Sciatic nerve (tissue), 2 donors: ENCODE measurements at regions not wholly inside any gene's neighbourhood (a gene's known extent, or its start where the extent isn't known, plus 50 kb on each side); places are given as distances from the start of the nearest gene placed in this dataset.
A peak's percentile ranks its signal among the peaks of the same experiment; 100 is the strongest.

ENCODE experiments used
- ATAC-seq: fragments of 200-7000 bp; cut with Tn5 transposase; one replicate; pipeline ENCODE4 v1.9.1; 2020; ENCODE audit warnings: mild to moderate bottlenecking, moderate library complexity
- DNase-seq: peaks from one replicate; pipeline ENCODE4 v3.0.0-alpha.2; 2020; ENCODE audit warnings: low spot score
- intact Hi-C: fragments of 100-400 bp; cut with DNase I; formaldehyde crosslinking; loops from one replicate; pipeline ENCODE4 v1.14.2; 2022
- donor health status: DM: no; HTN: no; CAD: no.
- donor health status: DM: no; HTN: no; CAD: no.

DNA sequence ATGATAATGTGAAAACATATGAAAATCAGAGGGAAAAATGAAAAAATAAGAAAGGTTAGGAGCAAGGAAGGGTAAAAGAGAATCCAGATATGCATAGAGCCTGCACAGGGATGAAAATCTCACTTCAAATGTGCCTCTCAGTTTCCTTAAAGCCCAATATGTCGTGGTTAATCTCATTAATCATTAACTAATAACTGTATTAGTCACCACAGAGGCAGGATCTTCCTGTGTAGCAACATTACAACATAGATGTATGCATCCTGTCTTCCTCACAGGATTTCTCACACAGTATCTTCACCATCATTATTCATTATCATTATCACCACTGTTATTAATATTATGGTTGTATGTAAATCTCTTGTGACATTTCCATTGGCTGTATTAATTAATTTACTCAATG lies 361.2 kb upstream of the SOX11 start:
- DNase-seq (no peak), ATAC-seq (no peak)
- intact Hi-C loops, result no loop called here

- no peak for ATAC-seq
- no peak for DNase-seq
- intact Hi-C loops, result no loop called here
Observed at GRCh38 chr2:5332925-5333324, 359.3 kb upstream of the SOX11 start.

GRCh38 chr2:5339473-5339872 lies 352.7 kb upstream of the SOX11 start:
- DNase-seq, result no peak
- ATAC-seq, result no peak
- intact Hi-C loops, result no loop called here

GRCh38 chr2:5343785-5344335 lies 348.3 kb upstream of the SOX11 start:
- ATAC-seq, result no peak
- no peak for DNase-seq
- intact Hi-C loops, result no loop called here

GRCh38 chr2:5352286-5352685 lies 339.9 kb upstream of the SOX11 start:
- DNase-seq, result no peak
- no peak for ATAC-seq
- intact Hi-C loops, result no loop called here

- ATAC-seq (no peak), DNase-seq (no peak)
- intact Hi-C loops, result no loop called here
Observed at GRCh38 chr2:5353565-5353964, 338.6 kb upstream of the SOX11 start.

DNA sequence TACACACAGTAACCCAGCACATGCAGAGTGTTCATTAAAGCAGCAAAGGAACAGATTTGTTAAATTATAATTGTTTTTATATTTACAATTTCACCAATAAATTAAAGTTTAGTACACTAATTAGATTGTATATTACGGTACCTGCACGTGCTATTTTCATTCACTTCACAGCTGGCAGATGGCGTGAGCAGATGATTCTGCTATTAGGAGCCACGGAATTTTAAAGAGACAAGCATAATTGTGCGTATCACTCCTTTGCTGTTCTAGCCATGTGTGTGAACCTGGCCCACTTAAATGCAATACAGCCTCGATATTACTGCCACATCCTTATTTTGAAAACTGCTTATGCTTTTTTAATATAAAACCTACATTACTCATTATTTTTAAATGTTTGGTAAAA lies 332.8 kb upstream of the SOX11 start:
- no peak for ATAC-seq
- intact Hi-C loops, result no loop called here
- DNase-seq, result no peak

- intact Hi-C loops, result no loop called here
- ATAC-seq, result no peak
Observed at GRCh38 chr2:5360081-5360480, 332.1 kb upstream of the SOX11 start.

DNA sequence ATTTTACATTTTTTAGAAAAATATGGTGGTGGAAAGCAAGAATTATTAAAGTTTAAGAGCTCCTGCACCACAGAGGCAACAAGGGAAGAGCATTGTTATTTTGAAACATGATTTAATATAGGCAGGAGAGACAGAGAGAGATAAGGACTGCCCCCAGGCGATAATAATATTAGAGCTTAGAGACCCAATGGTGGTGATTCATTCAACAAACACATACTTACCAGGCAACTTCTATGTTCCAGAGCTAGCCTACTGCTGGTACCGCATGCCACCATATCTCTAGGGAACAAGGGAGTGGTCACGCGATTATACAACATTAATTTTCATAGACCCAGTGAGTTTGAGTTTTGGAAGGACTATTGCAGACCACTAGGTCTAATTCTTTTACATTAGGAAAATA lies 327.8 kb upstream of the SOX11 start:
- intact Hi-C loops, result no loop called here
- no peak for ATAC-seq

More at GRCh38 chr2:5360081-5360480, 332.1 kb upstream of the SOX11 start:
- no peak for DNase-seq

GRCh38 chr2:5365871-5366461 lies 326.2 kb upstream of the SOX11 start:
- ATAC-seq (peak; percentile 63), DNase-seq (peak; percentile 77)
- intact Hi-C loops, result no loop called here

More for the DNA sequence above, 327.8 kb upstream of the SOX11 start:
- DNase-seq, result no peak

DNA sequence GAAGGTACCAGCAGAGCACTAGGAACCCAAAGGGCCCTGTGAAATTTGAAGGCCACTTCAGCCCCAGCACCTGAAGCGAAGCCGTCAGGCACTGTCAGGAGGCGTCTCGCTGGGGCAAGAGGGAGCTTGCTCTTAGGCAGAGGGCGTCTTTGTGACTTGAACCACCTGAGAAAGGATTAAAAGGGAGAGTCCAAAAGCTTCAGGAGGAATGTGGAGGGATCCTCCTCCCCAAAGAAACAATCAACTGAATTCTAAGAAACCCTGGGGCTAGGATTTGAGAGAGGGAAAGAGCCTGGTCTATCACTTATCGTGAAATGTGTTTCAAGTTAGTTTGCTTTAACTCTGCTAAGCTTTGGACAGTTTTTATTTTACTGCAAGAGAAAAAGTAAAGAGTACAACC lies 324.9 kb upstream of the SOX11 start:
- intact Hi-C loops, result no loop called here
- ATAC-seq (no peak), DNase-seq (no peak)

DNA sequence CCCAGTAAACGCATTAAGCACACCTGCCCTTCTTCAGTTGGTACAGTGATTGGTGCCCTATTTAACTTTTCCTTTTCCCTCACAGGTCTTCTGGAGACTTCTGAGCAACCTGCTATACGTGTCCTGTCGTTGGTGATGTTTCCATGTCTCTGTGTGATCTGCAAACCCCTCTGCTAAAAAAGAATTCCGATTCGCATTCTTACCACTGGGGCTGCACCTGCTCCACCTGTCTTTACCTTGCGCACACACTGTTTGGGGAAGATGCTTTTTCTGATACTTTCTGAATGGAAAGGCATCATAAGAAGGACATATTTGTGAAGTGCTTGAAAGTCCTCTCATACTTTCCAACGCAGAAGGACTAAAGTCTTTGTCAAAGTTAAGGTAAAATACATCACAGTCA lies 323.9 kb upstream of the SOX11 start:
- ATAC-seq, result no peak
- intact Hi-C loops, result no loop called here
- no peak for DNase-seq

- DNase-seq (no peak), ATAC-seq (no peak)
- intact Hi-C loops, result no loop called here
Observed at GRCh38 chr2:5369510-5369909, 322.7 kb upstream of the SOX11 start.

- DNase-seq (no peak), ATAC-seq (no peak)
- intact Hi-C loops, result no loop called here
Observed at GRCh38 chr2:5370158-5370557, 322.0 kb upstream of the SOX11 start.

DNA sequence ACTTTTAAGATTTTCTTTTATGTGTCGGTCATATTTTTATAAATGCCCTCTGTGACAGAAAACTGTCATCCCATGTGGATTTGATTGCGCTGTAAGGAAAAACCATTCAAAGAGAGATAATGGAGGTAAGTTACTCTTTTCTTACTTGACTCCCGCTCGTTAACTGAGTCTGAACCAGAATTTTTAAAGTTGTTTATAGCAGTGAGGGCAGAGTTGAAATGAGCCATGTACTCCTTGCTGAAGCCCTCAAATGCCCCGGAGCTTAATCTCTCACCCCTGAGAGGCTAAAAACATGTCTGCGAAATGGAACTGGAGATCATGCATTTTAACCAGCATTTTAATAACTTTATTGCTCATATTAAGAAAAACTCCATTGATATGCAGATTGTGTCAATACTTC lies 320.0 kb upstream of the SOX11 start:
- DNase-seq, result no peak
- ATAC-seq, result no peak
- intact Hi-C loops, result no loop called here

DNA sequence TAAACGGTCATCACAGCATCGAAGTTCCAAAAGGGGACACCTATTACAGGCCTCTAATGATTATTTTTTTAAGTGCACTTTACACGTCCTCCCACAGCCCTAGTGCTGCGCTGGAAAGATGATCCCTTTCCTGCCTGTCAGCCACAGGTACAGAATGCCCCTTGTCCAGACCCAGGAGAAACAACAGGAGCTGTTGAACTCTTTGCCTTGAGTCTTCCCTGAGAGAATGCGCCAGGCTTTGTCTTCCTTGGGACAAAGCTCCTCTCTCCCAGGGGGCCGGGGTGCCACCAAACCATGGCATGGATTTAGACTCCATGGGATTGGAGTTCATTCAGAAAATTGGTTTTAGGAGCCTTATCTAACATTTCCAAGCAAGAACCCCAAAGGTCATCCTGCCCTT lies 319.0 kb upstream of the SOX11 start:
- intact Hi-C loops, result no loop called here
- no peak for ATAC-seq
- no peak for DNase-seq

DNA sequence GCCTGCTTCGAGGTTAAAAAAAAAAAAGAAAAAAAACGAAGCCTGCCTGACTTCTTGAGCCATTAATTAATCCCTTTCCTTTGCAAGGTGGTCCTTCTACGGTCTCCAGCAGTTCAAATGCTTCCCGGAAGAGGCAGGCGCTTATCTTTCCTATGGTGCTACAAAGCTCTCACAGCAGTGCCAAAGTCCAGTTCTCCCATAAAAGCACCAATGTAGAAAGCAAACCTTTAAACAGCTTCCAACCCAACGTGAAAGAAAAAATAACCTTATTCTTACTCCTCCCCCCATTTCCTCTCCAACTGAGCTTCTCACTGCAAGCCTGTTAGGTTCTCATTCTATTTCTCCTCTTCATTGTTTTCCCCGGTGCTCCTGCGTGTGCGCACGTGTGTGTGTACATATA lies 317.4 kb upstream of the SOX11 start:
- no peak for ATAC-seq
- intact Hi-C loops, result no loop called here
- DNase-seq, result no peak

DNA sequence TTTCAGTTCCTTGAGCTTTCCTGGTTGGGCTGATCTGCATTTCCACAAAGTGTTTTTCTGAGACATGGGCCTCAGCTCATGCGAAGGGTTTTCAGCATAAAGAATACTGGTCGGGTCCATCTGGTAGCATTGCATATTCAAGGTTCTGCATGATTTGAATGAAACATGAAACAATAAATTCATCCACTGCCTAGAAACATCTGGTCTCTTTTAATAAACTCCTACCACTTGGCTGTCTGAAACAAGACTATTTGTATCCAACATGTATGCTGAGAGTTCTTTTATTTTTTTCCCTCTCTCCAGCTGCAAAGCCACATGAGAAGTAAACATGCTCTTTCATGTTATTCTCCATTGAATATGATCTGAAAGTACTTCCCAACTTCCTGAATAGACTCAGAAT lies 314.9 kb upstream of the SOX11 start:
- intact Hi-C loops, result no loop called here

DNA sequence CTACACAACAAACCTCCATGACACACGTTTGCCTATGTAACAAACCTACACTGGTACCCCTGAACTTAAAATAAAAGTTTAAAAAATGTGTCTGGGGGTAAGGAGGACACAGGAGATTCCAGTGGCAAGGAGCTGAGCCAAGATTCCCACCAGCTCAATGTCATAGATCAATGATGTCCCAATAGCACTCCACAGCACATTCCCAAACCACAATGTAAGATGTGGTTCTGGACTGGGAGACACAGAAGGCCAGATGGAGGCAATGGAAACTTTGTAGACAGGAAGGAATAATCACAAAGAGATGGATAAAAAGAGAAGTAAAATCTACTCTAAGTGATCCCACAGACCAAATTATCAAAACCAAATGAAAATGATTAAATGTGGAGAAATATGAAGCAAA lies 312.4 kb upstream of the SOX11 start:
- ATAC-seq (no peak), DNase-seq (no peak)
- intact Hi-C loops, result no loop called here

More for the DNA sequence above, 314.9 kb upstream of the SOX11 start:
- DNase-seq (no peak), ATAC-seq (no peak)

DNA sequence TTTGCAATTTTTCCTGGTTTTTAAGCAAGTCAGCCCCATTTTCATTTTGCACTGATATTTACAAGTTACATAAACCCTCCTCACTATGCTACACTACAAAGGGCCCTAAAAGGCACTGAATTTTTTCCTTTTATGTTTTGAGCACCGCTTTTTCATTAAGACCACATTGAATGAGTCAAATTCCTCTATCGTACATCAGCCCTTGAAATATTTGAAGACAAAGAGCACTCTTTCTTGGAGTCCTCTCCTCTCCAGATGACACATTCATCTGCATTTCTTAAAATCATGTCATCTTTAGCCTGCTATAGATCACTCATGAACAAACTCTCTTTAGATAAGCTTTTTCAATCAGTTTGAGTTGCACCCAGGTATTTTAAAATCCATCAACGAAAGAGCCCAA lies 306.6 kb upstream of the SOX11 start:
- no peak for ATAC-seq
- intact Hi-C loops, result no loop called here
- no peak for DNase-seq

GRCh38 chr2:5387406-5387805 lies 304.8 kb upstream of the SOX11 start:
- intact Hi-C loops, result no loop called here
- ATAC-seq, result no peak
- no peak for DNase-seq
